GM10266 (cell line): ENCODE measurements at regions not wholly inside any gene's neighbourhood (a gene's known extent, or its start where the extent isn't known, plus 50 kb on each side); places are given as distances from the start of the nearest gene placed in this dataset.
"Not testable (repeated sequence)": the region's sequence is repeated elsewhere in the genome, so short reads cannot be mapped to it uniquely, and the experiment has no call there.

Experiments
- DNase-seq: peaks from one replicate; pipeline ENCODE4 v3.0.0; 2012; ENCODE audit errors: extremely low spot score
- CTCF ChIP-seq: IDR thresholded peaks from 2 replicates; pipeline ENCODE4 v1.5.1; 2012; ENCODE audit warnings: mild to moderate bottlenecking, low read depth; ENCODE audit not compliant: control insufficient read depth, insufficient read depth; ENCODE audit errors: missing control alignments

DNA sequence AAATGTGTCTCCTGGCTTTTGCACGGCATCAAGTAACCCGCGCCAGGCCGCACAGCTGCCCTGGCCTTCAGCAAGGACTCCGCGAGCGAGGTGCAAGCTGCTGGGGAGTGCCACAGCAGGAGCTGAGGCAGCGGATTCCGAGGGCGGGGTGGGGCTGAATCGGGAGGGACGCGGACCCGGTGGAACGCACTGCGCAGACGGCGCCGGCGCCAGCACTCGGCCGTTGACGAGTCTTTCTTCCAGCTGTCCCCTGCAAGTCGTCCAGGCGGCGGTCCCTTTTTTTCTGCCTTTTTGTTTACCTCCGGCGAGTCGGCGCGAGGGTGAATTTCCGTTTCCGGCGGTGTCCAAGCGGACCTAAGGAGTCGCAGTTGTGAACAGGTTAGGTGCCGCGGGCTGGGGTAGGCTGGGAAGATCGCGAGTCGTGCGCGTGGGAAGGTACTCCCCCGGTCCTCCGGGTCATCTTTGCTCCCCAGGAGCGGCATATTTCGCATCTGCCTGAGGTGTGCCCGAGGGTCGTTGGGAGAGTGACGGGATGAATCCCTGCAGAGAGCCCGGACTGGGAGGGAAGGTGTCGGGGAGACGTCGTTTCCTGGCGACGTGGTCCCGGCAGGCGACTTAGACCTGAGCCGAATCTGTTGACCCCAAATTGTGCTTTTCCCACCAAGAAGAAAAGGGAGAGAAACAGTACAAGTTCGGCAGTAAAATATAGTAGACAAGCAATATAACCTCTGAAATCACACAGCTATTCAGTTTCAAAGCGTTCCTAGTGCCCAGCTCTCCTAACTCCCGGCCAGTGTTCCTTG is 124.5 kb upstream of the PTPN20 start:
- DNase-seq: peak; percentile 20

- peak; percentile 2 for DNase-seq
- TF ChIP-seq CTCF: peak; percentile 55
These were observed 124.0 kb upstream of the PTPN20 start for GRCh38 chr10:46787321-46787615.

DNA sequence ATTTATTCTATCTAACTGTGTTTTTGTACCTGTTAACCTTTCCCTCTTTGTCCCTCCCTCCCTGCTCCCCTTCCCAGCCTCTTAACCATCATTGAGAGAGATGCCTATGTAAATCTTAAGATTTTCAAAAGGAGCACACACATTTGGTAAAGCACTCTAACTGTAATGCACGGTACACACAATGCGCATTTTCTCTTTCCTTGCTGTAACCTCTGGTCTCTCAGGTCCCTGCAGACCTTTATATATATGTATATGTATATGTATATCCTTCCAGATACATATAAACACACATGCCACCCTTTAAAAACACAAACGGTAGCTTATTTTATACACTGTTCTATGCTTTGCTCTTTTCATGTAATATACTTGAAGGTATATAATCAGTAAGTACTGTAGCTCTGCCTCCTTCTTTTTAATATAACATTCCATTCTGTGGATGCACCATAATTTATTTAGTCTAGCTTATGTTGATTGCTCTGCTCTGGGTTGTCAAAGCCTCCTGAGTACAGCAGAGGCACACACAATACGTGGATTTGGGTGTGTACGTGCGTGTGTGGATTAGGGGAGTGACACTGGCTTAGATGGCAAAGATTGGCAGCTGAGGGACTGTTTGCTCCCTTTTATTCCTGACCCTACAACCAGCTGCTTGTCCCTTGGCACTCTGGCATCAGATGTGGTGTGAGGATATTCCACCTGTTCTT is 118.4 kb upstream of the PTPN20 start:
- not testable (repeated sequence) for DNase-seq

DNA sequence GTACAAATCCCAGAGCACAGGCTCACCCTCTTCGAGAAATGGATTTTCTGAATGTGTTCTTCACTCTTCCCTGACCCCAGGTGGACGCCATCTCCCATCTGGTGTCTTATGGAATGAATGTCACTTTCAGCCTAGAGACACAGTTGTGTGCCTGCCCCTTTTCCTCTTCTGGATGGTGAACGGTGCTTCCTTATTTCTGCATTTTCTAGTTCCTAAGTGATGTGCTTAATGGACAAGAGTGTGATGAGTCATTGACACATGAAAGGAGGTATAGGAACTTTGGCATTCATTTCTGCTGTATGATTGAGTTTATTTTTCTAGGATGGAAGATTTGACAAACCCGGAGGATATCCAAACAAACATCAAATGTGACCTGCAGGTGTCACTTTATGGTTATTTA is 114.9 kb upstream of the PTPN20 start:
- DNase-seq: not testable (repeated sequence)

DNA sequence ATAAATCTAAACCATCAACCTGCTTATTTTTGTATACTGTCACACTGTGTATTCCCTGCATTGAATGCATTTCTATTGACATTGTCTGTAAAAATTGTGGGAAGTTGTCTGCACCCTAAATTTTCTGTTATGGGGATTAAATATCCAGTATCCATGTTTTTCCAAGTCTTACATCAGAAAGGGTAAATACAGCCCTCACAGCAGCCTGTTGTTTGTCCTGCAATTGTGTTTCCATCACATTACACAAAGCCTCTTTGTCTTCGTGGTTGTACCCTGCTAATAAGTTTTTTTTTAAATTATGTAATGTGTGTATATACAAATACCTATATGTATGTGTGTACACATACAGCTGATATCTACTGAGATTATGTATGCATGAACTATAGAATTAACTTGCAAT is 109.2 kb upstream of the PTPN20 start:
- not testable (repeated sequence) for DNase-seq

- not testable (repeated sequence) for DNase-seq
These were observed 108.1 kb upstream of the PTPN20 start for GRCh38 chr10:46803082-46803481.

GRCh38 chr10:46810222-46810621 is 101.0 kb upstream of the PTPN20 start:
- not testable (repeated sequence) for DNase-seq

GRCh38 chr10:46816126-46816525 is 95.1 kb upstream of the PTPN20 start:
- not testable (repeated sequence) for DNase-seq

DNA sequence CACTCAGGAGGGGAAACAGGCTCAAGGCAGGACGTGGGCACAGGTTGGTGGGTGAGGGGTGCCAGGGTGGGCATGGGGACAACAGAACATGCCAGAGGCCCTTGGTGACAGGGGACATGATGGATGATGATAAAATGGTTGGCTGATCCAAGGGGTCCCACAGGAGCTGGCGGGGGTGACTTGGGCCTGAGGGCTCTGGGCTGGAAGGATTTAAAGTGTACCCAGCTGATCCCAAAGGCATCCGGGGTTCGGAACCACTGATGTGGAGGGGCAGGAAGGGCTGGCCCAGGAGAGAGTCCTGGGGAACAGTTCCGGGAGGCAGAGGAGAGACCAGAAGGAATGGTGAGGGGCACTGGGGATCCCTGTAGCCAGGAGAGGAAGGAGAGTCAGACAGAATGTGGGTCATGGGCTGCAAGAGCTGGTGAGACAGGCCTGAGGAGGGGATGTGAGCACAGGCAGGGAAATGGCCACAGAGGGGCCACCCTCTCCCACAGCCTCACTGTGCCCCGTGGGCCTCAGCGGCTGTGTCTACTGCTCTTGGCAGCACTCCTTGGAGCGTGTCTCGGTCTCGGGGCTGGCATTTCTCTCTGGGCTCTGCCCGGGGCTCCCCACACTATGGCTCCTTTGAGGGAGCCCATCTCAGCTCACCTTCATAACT is 70.7 kb upstream of the PTPN20 start:
- not testable (repeated sequence) for DNase-seq

DNA sequence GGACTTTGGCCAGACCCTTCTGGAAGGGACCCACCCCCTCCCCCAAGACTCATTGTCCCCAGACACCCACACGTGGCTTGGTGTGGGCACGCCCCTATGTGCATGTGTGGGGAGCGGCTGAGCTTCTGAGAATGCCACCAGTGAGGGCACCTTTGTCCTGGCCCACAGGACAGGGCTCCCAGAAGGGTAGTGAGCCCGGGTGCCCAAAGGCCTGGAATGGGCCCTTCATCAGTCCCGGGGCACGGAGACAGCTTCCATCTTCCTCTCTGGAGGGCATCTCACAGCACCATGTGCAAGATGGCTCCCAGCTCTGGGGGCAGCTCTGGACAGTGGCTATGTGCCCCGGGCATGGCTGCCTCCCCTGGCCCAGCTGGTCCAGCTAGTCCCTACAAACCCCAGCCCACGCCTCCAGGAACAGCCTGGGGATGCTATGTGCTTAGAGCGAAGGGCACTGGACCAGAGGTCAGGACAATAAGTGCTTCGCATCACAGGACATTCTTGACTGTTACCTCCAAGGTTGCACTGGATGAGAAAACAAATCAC is 70.1 kb upstream of the PTPN20 start:
- DNase-seq: not testable (repeated sequence)

- not testable (repeated sequence) for DNase-seq
These were observed 66.0 kb upstream of the PTPN20 start for GRCh38 chr10:46845194-46845593.

GRCh38 chr10:46845640-46846039 is 65.6 kb upstream of the PTPN20 start:
- DNase-seq: not testable (repeated sequence)

DNA sequence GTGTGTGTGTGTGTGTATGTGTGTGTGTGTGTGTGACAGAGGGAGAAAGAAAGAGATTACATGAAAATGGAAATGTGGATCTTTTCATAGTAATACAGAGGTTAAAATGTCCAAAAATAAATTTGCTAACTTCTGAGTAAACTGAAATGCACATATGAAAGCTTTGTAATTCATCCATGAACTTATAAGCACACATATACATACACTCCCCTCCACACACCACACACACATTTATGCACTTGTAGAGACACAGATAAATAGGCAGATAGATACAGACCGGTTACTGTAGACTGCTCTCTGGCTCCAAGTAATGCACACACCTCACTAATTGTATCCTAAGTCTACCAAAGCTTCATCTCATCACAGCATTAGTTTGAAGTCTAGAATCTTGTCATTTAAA is 50.5 kb upstream of the PTPN20 start:
- not testable (repeated sequence) for DNase-seq
